ENCODE measurements at regions not wholly inside any gene's neighbourhood (a gene's known extent, or its start where the extent isn't known, plus 50 kb on each side); places are given as distances from the start of the nearest gene placed in this dataset.
"Not testable (repeated sequence)": the region's sequence is repeated elsewhere in the genome, so short reads cannot be mapped to it uniquely, and the experiment has no call there.

DNA sequence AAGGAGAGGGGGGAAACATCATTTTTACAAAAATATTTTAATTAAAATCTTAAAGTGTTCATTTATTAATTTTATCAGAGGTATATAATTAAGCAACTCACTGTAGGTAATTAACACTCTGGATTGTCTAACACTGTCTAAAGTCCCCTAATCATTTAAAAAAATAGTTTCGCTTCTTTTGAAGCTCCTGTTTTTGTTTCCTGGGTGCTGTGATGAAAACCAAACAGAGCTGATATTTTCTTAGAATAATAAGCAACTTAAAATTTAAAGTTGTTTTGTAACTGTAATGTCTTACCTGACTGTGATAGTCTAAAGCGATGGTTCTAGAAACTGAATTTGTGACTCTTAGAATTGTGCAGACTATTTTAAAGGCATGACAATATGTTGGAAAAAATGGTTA, 961.0 kb downstream of the GATA3 start:
- no peak for DNase-seq

- no peak for DNase-seq
Measured at GRCh38 chr10:9016930-9017329, 962.4 kb downstream of the GATA3 start.

DNA sequence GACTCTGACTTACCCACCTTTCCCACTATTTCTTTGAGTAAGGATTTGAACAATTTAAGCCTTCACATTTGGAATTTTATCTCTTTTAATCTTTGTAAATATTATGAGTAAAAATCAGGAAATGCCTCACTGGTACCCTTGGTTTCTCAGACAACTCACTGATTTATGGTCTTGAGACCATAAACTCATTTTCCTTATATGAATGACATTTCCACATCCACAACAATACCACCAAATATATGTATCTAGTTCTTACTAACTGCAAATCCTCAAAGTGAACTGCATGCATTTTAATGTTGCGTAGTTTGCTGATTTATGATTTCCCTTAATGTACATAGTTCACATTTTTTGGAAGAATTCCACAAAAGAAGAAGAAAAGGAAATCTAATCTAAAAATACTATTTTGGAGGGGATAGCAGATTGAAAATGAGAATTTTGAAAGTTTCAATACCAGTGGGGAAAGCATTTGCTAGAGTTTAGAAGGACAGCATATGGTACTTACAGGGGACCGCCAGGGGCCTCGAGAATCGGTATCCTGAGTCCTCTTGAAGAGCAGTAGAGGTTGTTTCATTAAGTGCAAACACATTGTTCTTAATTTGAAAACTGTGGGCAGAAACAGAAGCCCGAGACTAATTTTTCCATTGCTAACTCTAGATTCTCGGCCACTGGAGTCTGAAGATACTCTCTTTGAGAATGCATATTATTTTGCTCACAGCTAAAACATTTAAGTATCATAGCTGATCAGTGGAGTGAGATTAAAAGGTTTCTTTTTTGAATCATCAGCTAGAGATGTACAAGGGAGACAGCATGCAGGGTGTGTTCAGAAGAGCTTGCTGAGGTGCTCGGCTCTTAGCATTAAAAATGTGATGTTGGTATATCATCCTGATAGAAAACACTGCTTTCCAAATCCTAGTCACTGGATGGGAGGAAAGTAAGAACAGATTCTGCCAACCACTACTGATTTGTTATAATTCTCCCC, 964.0 kb downstream of the GATA3 start:
- DNase-seq: no peak

DNA sequence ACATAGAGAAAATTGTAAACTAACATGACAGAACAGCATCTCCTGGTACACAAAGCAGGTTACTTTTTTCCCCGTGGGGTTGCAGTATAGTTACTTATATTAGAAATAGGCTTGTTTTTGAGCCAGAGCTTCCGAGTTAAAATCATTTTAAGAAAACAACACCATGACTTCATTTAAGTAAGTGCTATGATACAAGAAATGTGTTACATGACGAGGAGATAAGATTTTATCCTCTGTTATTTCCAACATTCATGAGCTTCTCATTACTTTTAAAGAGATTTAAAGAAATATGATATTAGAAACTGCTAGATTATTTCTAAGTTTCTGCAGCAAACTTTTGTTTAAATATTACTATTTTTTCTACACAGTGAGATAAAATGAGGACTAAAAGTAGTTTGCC, 968.7 kb downstream of the GATA3 start:
- no peak for DNase-seq

- DNase-seq: no peak
Measured at GRCh38 chr10:9024210-9024609, 969.7 kb downstream of the GATA3 start.

DNA sequence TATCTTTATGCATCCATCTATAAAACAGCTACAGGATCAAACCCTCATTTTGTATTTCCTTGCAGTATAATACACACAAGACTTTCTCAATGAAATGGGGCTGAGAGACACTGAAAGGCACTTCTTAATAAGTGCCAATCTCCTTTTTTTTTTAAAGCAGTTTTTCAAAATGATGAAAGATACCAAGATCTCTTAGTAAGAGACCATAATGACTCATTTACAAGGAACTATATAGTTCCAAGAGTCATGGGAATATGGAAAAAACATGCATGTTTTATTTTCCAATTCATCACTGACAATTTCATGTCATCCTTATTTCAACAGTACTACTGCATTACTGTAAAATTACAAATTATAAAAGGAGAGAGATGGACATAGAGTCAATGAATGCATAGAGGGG, 973.7 kb downstream of the GATA3 start:
- DNase-seq: no peak

DNA sequence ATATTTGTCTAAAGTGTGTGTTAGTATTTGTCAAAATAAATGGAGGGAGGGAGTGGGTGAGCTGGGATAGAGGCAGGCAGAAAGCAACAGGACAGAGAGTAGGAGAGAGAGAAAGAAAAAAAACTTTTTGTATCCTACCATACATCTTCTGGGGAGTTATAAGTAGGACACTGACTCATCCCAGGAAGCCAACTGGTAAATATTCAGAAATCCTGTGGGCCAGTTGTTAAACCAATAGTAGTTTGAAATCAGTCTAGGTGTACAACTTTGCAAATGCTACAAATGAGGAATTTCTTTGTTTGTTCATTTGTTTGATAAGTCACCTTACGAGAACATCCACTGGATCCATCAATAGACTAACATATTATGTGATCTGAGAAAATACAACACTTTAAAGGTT, 980.9 kb downstream of the GATA3 start:
- DNase-seq: no peak

DNA sequence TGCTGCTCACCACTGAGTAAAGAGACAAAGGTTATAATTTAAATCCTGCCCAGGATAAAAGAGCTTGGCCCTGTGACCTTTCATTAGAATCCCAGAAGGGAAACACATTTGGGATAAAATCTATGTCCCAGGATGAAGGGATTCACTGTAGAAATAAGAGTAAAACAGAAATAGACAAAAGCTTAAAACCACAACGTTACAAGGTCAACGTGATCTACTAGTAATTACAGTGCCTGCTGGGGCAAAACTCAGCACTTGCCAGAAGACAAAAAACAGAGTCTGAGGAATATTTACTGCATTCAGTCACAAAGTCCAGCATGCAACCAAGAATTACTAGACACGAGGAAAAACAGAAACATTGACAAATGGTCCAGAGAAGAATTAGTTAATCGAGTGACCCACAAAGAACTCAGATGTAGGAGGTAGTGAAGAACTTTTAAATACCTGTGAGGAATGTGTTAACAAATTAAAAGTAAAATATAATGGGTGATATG, 982.3 kb downstream of the GATA3 start:
- DNase-seq: no peak

DNA sequence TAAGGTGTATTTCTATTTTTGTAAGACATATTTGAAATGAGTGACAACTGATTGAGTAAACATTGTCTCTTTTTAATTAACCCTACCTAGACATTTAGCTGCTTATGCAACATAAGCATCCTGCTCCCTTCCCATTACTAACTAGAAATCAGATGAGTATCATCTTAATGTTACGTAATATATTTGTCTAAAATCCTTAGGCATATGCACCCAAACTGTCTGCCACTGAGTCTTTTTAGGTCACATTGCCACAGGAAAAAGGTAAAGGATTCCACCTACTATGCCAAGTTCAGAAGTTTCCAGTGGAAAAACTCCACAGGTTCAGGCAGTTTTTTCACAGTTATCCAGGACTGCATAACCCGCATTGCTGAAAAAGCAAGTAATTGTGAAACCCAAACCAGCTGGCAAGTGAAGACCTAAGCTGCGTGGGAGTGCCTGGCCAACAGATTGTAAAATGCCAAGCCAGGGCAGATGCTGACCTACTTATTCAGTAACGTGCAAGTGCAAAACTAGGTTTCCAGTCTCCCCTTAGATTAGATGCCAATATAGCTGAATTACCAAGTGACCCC, 983.7 kb downstream of the GATA3 start:
- no peak for DNase-seq

- no peak for DNase-seq
Measured at GRCh38 chr10:9043466-9043865, 989.0 kb downstream of the GATA3 start.

DNA sequence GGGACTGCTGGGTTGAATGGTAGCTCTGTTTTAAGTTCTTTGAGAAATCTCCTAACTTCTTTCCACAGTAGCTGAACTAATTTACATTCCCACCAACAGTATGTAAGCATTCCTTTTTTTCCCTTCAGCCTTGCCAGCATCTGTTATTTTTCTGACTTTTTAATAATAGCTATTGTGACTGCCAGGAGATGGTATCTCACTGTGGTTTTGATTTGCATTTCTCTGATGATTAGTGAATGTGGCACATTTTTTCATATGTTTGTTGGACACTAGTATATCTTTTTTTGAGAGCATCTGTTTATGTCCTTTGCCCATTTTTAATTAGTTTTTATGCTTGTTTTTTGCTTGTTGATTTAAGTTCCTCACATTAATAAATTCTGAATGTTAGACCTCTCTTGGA, 990.8 kb downstream of the GATA3 start:
- no peak for DNase-seq

GRCh38 chr10:9051328-9051974, 997.0 kb downstream of the GATA3 start:
- no peak for DNase-seq

- DNase-seq: no peak
Measured at GRCh38 chr10:9052767-9053166, 998.3 kb downstream of the GATA3 start.

GRCh38 chr10:9056521-9056920, 1002.0 kb downstream of the GATA3 start:
- DNase-seq: no peak

- DNase-seq: not testable (repeated sequence)
Measured at GRCh38 chr10:9057293-9057692, 1002.8 kb downstream of the GATA3 start.

DNA sequence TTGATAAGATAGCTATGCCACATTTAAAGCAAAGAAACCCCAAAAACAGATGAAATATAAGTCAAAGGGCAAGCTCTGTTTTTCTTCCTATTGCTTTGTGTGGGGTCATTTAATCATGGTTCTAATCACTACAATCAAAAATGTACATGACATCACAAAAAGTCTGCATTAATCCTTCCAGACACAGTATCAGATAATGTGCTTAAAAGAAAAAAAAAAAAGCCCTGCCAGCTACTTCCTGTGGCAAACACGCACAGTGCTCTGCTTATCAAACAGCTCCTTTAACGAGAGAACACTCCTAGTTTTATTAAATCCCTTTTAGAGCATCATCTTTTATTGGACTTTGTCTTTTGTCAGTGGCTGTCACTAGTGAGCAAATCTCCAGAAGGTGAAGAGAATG, 1005.8 kb downstream of the GATA3 start:
- no peak for DNase-seq

GRCh38 chr10:9061871-9062270, 1007.4 kb downstream of the GATA3 start:
- no peak for DNase-seq

GRCh38 chr10:9066152-9066551, 1011.7 kb downstream of the GATA3 start:
- no peak for DNase-seq

- DNase-seq: no peak
Measured at GRCh38 chr10:9068003-9068402, 1013.5 kb downstream of the GATA3 start.

DNA sequence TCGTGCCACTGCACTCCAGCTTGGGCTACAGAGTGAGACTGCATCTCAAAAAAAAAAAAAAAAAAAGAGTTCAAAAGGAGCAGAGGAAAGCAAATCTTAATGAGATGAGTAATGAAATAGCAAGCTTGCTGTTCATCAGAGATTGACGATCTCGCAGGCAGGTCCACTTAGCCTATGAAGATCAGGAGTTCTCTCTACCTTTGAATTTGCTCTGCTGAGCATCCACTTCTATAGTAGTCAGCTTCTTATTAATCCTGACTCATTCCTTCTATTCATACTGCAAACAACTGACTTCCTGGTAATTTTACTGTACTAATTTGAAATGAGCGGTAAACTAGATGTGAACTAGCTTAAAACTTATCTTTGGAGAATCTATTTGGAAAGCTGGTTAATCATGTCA, 1014.6 kb downstream of the GATA3 start:
- no peak for DNase-seq

GRCh38 chr10:9075420-9075819, 1020.9 kb downstream of the GATA3 start:
- no peak for DNase-seq

DNA sequence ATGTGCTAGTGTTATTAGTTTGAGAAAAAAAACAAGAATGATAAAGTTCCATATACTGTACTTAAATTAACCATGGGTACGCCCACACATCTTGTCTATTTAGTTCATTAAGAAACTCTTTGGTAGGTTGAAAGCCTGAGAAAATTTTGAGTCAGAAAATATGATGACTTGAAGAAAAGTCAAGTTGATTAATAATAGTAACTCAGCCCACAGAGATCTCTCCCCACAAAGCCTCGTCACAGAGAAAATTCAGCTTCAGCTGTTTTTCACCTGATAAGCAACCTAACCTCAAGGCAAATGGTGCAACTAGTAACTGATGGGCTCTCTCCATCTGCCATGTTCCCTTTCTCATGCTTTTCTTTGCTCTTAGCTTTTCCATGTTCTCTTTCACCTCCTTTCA, 1021.6 kb downstream of the GATA3 start:
- DNase-seq: no peak

DNA sequence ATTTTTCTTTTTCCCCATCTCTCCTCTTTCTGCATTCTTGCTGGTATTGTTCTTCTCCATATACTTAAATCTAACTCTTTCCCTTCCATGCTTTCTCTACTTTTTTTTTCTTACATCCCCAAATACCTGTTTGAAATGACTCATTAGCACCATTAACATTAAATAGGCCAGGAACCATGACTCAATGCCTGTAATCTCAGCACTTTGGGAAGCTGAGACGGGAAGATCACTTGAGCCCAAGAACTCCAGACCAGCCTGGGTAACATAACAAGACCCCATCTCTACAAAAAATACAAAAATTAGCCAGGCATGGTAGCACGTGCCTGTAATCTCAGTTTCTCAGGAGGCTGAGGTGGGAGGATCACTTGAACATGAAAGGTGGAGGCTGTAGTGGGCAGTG, 1026.8 kb downstream of the GATA3 start:
- no peak for DNase-seq

- DNase-seq: no peak
Measured at GRCh38 chr10:9081961-9082360, 1027.5 kb downstream of the GATA3 start.

Measured in NCI-H2171 treated with DMSO at 0.1 percent for 48 hours (cell line).